Fibroblast of skin of right biceps (primary cell): ENCODE measurements at regions not wholly inside any gene's neighbourhood (a gene's known extent, or its start where the extent isn't known, plus 50 kb on each side); places are given as distances from the start of the nearest gene placed in this dataset.
"Not testable (repeated sequence)": the region's sequence is repeated elsewhere in the genome, so short reads cannot be mapped to it uniquely, and the experiment has no call there.

Experiments used
- DNase-seq: peaks from one replicate; pipeline ENCODE4 v3.0.0-alpha.2; 2013

- DNase-seq = peak; percentile 15
Observed at GRCh38 chr9:31590091-31590490, 794.4 kb upstream of the ACO1 start.

GRCh38 chr9:31597086-31597485 is 787.4 kb upstream of the ACO1 start:
- not testable (repeated sequence) for DNase-seq

- DNase-seq = peak; percentile 73
Observed at GRCh38 chr9:31597977-31598376, 786.5 kb upstream of the ACO1 start.

GRCh38 chr9:31601666-31602065 is 782.8 kb upstream of the ACO1 start:
- DNase-seq = no peak

GRCh38 chr9:31604531-31604930 is 779.9 kb upstream of the ACO1 start:
- peak; percentile 16 for DNase-seq

- DNase-seq = no peak
Observed at GRCh38 chr9:31605164-31605563, 779.3 kb upstream of the ACO1 start.

- DNase-seq = no peak
Observed at GRCh38 chr9:31606678-31607077, 777.8 kb upstream of the ACO1 start.

GRCh38 chr9:31608416-31608815 is 776.0 kb upstream of the ACO1 start:
- peak; percentile 63 for DNase-seq

- DNase-seq = no peak
Observed at GRCh38 chr9:31608881-31609280, 775.6 kb upstream of the ACO1 start.

GRCh38 chr9:31612336-31613030 is 772.0 kb upstream of the ACO1 start:
- peak; percentile 63 for DNase-seq

GRCh38 chr9:31615966-31616365 is 768.5 kb upstream of the ACO1 start:
- DNase-seq = no peak

- DNase-seq = no peak
Observed at GRCh38 chr9:31623511-31623910, 760.9 kb upstream of the ACO1 start.

- DNase-seq = no peak
Observed at GRCh38 chr9:31629292-31629691, 755.2 kb upstream of the ACO1 start.

- no peak for DNase-seq
Observed at GRCh38 chr9:31637265-31637664, 747.2 kb upstream of the ACO1 start.

GRCh38 chr9:31637861-31638260 is 746.6 kb upstream of the ACO1 start:
- DNase-seq = no peak

GRCh38 chr9:31639451-31639850 is 745.0 kb upstream of the ACO1 start:
- no peak for DNase-seq

GRCh38 chr9:31669311-31669710 is 715.1 kb upstream of the ACO1 start:
- no peak for DNase-seq

- DNase-seq = no peak
Observed at GRCh38 chr9:31671011-31671410, 713.4 kb upstream of the ACO1 start.

- DNase-seq = peak; percentile 39
Observed at GRCh38 chr9:31674264-31674663, 710.2 kb upstream of the ACO1 start.

GRCh38 chr9:31677415-31677814 is 707.0 kb upstream of the ACO1 start:
- no peak for DNase-seq

- DNase-seq = no peak
Observed at GRCh38 chr9:31677877-31678276, 706.6 kb upstream of the ACO1 start.

- no peak for DNase-seq
Observed at GRCh38 chr9:31683116-31683515, 701.3 kb upstream of the ACO1 start.

- DNase-seq = no peak
Observed at GRCh38 chr9:31697956-31698355, 686.5 kb upstream of the ACO1 start.

- no peak for DNase-seq
Observed at GRCh38 chr9:31699836-31700235, 684.6 kb upstream of the ACO1 start.
